GM21737 (cell line): ENCODE measurements at regions not wholly inside any gene's neighbourhood (a gene's known extent, or its start where the extent isn't known, plus 50 kb on each side); places are given as distances from the start of the nearest gene placed in this dataset.
"Not testable (repeated sequence)": the region's sequence is repeated elsewhere in the genome, so short reads cannot be mapped to it uniquely, and the experiment has no call there.

Experiments
- ATAC-seq: cut with Tn5 transposase; IDR thresholded peaks from one replicate; pipeline ENCODE4 v1.9.1; 2021; ENCODE audit warnings: mild to moderate bottlenecking, moderate library complexity; ENCODE audit not compliant: unreplicated experiment

GRCh38 chr1:38203441-38203840 lies 156.8 kb upstream of the POU3F1 start:
- ATAC-seq = no peak

GRCh38 chr1:38201431-38201830 lies 154.8 kb upstream of the POU3F1 start:
- ATAC-seq = no peak

- ATAC-seq = no peak
These were observed 152.0 kb upstream of the POU3F1 start for GRCh38 chr1:38198621-38199020.

- ATAC-seq = no peak
These were observed 151.5 kb upstream of the POU3F1 start for GRCh38 chr1:38198099-38198498.

- ATAC-seq = no peak
These were observed 150.9 kb upstream of the POU3F1 start for GRCh38 chr1:38197312-38198061.

- no peak for ATAC-seq
These were observed 147.9 kb upstream of the POU3F1 start for GRCh38 chr1:38194472-38194871.

- ATAC-seq = no peak
These were observed 146.4 kb upstream of the POU3F1 start for GRCh38 chr1:38193040-38193439.

GRCh38 chr1:38191461-38191860 lies 144.9 kb upstream of the POU3F1 start:
- no peak for ATAC-seq

- no peak for ATAC-seq
These were observed 144.4 kb upstream of the POU3F1 start for GRCh38 chr1:38190983-38191382.

- ATAC-seq = no peak
These were observed 141.0 kb upstream of the POU3F1 start for GRCh38 chr1:38187552-38187951.

- ATAC-seq = no peak
These were observed 140.0 kb upstream of the POU3F1 start for GRCh38 chr1:38186566-38186965.

- no peak for ATAC-seq
These were observed 139.3 kb upstream of the POU3F1 start for GRCh38 chr1:38185913-38186312.

- ATAC-seq = no peak
These were observed 137.2 kb upstream of the POU3F1 start for GRCh38 chr1:38183747-38184146.

GRCh38 chr1:38183096-38183495 lies 136.5 kb upstream of the POU3F1 start:
- no peak for ATAC-seq

- ATAC-seq = not testable (repeated sequence)
These were observed 133.8 kb upstream of the POU3F1 start for GRCh38 chr1:38180388-38180787.

GRCh38 chr1:38179483-38179882 lies 132.9 kb upstream of the POU3F1 start:
- ATAC-seq = no peak

- ATAC-seq = no peak
These were observed 131.6 kb upstream of the POU3F1 start for GRCh38 chr1:38178216-38178615.

GRCh38 chr1:38175121-38175520 lies 128.5 kb upstream of the POU3F1 start:
- no peak for ATAC-seq

- no peak for ATAC-seq
These were observed 127.3 kb upstream of the POU3F1 start for GRCh38 chr1:38173848-38174247.

GRCh38 chr1:38173157-38173831 lies 126.7 kb upstream of the POU3F1 start:
- ATAC-seq = peak; percentile 48

- no peak for ATAC-seq
These were observed 122.5 kb upstream of the POU3F1 start for GRCh38 chr1:38169121-38169520.

GRCh38 chr1:38168365-38168764 lies 121.8 kb upstream of the POU3F1 start:
- no peak for ATAC-seq

- no peak for ATAC-seq
These were observed 119.9 kb upstream of the POU3F1 start for GRCh38 chr1:38166461-38166860.
